ENCODE measurements at regions not wholly inside any gene's neighbourhood (a gene's known extent, or its start where the extent isn't known, plus 50 kb on each side); places are given as distances from the start of the nearest gene placed in this dataset.
"Not testable (repeated sequence)": the region's sequence is repeated elsewhere in the genome, so short reads cannot be mapped to it uniquely, and the experiment has no call there.

DNA sequence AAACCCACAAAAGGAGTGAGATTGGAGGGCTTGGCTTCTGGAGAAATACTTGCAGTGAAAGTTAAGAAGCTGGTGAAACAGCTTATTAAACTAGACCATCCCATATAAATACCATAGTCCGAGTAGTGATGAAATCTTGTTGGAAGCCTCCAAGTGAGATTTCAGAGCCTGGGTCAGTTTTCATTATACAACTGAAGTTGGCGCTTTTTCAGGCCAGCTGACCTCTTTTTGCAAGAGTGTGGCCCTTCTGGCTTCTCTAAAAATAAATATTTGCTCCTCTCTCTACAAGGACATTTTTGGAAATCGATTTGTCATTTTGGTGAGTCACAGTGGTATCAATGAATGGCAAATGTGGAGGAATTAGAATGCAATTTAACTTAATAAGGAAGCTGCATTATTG is 51.2 kb upstream of the THRB start:
- no peak for DNase-seq (ENCODE audit: low read depth)

GRCh38 chr3:24548278-24548677 is 53.6 kb upstream of the THRB start:
- DNase-seq (ENCODE audit: low read depth): no peak

- DNase-seq (ENCODE audit: low read depth): no peak
Measured at GRCh38 chr3:24550588-24550987, 55.9 kb upstream of the THRB start.

GRCh38 chr3:24551626-24552025 is 57.0 kb upstream of the THRB start:
- DNase-seq (ENCODE audit: low read depth): no peak

DNA sequence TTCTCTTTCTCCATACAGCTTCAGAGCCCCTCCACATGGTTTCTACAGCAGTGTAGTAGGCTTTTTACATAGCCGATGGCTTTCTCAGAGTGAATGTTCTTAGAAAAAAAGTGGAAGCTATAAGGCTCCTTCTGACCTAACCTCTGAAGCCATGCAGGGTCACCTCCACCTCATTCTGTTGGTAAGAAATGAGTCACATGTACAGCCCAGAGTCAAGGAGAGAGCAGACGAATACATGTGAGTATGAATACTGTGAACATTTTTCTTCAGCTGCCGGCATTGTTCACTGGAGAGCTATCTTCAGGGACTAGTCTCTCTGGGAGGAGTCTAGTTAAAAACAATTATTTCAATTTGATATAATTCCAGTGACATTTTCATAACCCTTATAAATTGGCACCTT is 68.2 kb upstream of the THRB start:
- no peak for DNase-seq (ENCODE audit: low read depth)

- no peak for DNase-seq (ENCODE audit: low read depth)
Measured at GRCh38 chr3:24565053-24565452, 70.4 kb upstream of the THRB start.

DNA sequence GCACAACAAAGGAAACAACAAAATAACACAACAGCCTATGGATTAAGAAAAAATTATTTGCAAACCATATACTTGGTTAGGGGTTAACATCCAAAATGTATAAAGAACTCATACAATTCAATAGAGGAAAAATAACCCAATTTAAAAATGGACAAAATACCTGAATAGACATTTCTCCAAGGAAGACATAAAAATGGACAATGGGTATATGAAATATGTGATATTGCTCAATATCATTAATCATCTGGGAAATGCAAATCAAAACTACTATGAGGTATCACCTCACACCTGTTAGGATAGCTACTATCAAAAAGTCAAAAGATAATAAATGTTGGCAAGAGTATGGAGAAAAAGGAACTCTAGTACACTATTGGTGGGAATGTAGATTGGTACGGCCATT is 71.0 kb upstream of the THRB start:
- no peak for DNase-seq (ENCODE audit: low read depth)

DNA sequence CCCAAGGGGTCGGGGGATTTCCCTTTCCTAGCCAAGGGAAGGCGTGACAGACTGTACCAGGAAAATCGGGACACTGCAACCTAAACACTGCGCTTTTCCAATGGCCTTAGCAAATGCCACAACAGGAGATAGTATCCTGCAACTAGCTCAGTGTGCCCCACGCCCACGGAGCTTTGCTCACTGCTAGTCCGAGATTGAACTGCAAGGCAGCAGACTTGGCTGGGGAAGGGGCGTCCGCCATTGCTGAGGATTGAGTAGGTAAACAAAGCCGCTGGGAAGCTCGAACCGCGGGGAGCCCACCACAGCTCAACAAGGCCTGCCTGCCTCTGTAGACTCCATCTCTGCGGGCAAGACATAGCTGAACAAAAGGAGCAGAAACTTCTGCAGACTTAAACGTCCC is 72.3 kb upstream of the THRB start:
- no peak for DNase-seq (ENCODE audit: low read depth)

GRCh38 chr3:24572409-24572808 is 77.8 kb upstream of the THRB start:
- not testable (repeated sequence) for DNase-seq (ENCODE audit: low read depth)

DNA sequence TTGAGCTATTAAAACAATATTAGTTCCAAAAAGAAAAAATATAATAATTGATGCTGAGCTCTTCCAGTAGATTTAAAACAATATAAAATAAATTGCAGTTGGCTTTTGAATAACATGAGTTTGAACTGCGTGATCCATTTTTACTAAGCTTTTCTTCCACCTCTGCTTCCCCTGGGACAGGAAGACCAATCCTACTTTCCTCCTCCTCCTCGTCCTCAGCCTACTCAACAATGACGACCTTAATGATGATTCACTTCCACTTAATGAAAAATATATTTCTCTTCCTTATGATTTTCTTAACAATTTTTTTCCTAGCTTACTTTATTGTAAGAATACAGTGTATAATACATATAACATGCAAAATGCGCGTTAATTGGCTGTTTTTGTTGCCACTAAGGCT is 78.9 kb upstream of the THRB start:
- DNase-seq (ENCODE audit: low read depth): no peak

DNA sequence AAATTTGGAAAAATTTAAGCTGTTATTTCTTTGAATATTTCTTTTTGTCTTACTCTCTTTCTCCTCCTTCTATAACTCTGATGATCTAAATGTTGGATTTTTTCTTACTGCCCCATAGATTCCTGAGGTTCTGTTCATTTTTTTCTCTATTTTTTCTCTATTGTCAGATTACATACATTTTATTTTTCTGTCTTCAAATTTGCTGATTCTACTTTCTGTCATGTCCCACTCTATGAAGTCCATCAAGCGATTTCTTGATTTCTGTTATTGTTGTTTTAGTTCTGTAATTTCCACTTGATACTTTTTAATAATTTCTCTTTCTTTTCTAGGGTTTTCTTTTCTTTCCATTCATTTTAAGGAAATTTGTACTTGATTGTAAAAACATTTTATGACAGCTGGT is 83.7 kb upstream of the THRB start:
- no peak for DNase-seq (ENCODE audit: low read depth)

DNA sequence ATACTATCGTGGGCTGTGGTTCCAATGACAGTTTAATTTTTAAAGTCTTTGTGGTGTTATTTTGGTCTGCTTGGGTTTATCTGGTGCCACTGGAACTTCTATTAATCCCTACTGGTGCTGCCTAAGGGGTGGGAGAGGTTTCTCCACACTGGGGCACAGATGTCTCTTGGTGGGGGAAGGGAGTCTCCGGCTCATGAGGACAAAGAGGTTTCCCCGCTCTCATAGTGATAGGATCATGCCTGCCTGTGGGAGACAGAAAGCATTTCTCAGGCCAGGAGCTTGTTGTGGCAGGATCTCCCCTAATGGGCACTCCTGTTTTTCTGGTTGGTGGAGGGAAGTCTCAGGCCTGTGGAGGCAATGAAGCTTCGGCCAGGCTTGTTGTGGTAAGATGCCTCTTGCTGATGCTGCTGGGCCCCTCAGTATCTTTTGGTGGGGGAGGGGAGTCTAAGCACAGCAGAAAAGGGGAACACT is 84.3 kb upstream of the THRB start:
- DNase-seq (ENCODE audit: low read depth): no peak

DNA sequence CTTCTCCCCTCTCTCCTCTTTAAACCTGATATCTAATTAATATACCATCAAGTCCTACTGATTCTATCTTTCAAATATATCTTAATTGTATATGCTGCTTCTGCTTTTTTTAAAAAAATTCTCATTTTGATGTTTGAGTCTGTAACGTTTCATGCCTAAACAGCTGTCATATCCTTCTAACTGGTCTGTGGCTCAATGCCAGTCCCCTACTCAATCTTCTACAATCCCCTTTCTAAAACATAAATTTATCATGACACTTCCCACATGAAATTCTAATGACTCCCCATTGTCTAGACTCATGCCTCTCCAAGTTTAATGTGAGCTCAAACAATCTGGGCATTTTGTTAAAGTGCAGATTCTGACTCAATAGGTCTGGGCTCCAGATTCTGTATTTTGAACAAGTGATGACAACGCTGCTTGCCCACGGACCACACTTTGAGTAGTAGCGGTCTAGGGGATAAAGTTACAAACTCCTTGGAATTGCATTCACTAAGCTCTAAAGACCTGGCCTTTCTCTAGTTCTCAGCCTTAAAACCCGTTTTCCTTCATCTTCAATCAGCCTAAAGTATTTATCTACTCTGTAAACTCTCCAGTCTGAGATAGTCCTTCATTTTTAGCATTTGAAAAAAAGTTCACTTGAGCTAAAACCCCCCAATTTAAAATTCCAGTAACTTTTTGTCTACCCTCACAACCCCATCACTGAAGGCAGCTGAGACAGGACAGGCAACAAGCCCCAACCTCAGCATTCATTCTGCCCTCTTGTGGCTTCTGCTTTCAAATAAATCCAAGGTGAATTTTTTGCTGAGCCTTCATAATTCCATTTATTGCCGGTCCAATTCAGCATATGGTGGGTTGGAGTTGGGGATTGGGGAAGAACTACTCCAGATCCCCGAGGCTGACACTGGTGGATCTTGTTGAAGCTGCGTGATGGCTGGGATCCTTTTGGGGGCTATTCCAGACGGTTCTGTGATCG is 88.1 kb upstream of the THRB start:
- no peak for DNase-seq (ENCODE audit: low read depth)

GRCh38 chr3:24586920-24587319 is 92.3 kb upstream of the THRB start:
- DNase-seq (ENCODE audit: low read depth): no peak

- DNase-seq (ENCODE audit: low read depth): no peak
Measured at GRCh38 chr3:24588629-24589512, 94.2 kb upstream of the THRB start.

DNA sequence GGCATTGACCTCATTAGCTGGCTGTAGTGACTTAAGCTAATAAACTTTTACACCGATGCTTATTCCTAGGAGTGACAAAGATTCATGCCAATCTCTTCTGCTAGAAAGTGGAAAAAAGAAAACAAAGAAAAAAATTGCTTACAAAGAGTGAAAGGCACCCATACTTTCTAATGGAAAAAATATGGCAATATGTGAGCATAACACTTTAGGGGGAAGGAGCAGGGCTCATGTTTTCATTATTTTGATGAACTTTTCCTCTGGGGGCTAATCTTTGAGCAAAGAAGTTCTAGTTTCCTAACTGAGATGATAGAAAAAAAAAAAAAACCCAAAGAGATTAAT is 94.8 kb upstream of the THRB start:
- DNase-seq (ENCODE audit: low read depth): no peak

- no peak for DNase-seq (ENCODE audit: low read depth)
Measured at GRCh38 chr3:24589931-24590880, 95.6 kb upstream of the THRB start.

- no peak for DNase-seq (ENCODE audit: low read depth)
Measured at GRCh38 chr3:24591191-24591590, 96.5 kb upstream of the THRB start.

- no peak for DNase-seq (ENCODE audit: low read depth)
Measured at GRCh38 chr3:24591661-24592555, 97.3 kb upstream of the THRB start.

DNA sequence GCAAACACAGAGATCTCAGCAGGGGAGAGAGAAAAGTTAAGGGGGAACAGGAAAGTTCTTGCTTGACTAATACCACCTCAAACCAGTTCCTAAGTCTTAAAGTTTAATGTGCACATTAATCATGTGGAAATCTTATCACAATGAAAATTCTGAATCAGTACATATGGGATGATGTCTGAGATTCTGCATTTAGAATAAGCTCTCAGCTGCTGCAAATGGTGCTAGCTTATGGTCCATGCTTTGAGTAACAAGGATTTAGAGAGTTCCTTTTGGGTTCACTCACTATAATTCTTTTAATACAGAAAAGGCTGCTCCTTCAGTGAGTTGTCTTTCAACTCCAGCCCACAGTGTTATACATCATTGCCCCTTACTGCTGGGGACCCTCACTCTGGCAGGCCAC is 99.5 kb upstream of the THRB start:
- DNase-seq (ENCODE audit: low read depth): no peak

GRCh38 chr3:24595796-24596195 is 101.1 kb upstream of the THRB start:
- no peak for DNase-seq (ENCODE audit: low read depth)

Data from HS-27A (cell line).